Astrocyte (in vitro differentiated cells and primary cell): ENCODE measurements at regions not wholly inside any gene's neighbourhood (a gene's known extent, or its start where the extent isn't known, plus 50 kb on each side); places are given as distances from the start of the nearest gene placed in this dataset.

Source experiments
- CTCF ChIP-seq: IDR thresholded peaks from 2 replicates; pipeline ENCODE4 v1.5.1; 2011; ENCODE audit warnings: low read depth, mild to moderate bottlenecking, inconsistent platforms, low read length, moderate library complexity; ENCODE audit not compliant: insufficient read depth
- EZH2 ChIP-seq: IDR thresholded peaks from 2 replicates; pipeline ENCODE4 v1.6.1; 2012; ENCODE audit warnings: mild to moderate bottlenecking, low read length, inconsistent platforms; ENCODE audit not compliant: insufficient read depth

- TF ChIP-seq CTCF (no peak), EZH2 (no peak)
Measured at GRCh38 chr13:110817143-110817542, 97.7 kb downstream of the ANKRD10 start.
